HUES6 (cell line): ENCODE measurements at regions not wholly inside any gene's neighbourhood (a gene's known extent, or its start where the extent isn't known, plus 50 kb on each side); places are given as distances from the start of the nearest gene placed in this dataset.

Experiments
- H3K27ac ChIP-seq: 2 replicates; pipeline ENCODE4 v1.7.0; 2013; ENCODE audit warnings: low read depth, mild to moderate bottlenecking, low read length, inconsistent platforms
- H3K27me3 ChIP-seq: 2 replicates; pipeline ENCODE4 v1.6.1; 2013; ENCODE audit warnings: low read length; ENCODE audit not compliant: control insufficient read depth, insufficient read depth
- H3K36me3 ChIP-seq: 2 replicates; pipeline ENCODE4 v1.6.1; 2013; ENCODE audit warnings: low read length; ENCODE audit not compliant: control insufficient read depth, insufficient read depth
- H3K4me1 ChIP-seq: 2 replicates; pipeline ENCODE4 v1.6.1; 2013; ENCODE audit warnings: low read length; ENCODE audit not compliant: control insufficient read depth, insufficient read depth
- H3K4me3 ChIP-seq: 2 replicates; pipeline ENCODE4 v1.5.1; 2013; ENCODE audit warnings: low read depth, low read length
- H3K9ac ChIP-seq: one replicate; pipeline ENCODE4 v1.6.1; 2013; ENCODE audit warnings: mild to moderate bottlenecking, low read length
- H3K9me3 ChIP-seq: 2 replicates; pipeline ENCODE4 v1.6.1; 2013; ENCODE audit warnings: low read depth, low read length; ENCODE audit not compliant: control insufficient read depth, insufficient read depth

DNA sequence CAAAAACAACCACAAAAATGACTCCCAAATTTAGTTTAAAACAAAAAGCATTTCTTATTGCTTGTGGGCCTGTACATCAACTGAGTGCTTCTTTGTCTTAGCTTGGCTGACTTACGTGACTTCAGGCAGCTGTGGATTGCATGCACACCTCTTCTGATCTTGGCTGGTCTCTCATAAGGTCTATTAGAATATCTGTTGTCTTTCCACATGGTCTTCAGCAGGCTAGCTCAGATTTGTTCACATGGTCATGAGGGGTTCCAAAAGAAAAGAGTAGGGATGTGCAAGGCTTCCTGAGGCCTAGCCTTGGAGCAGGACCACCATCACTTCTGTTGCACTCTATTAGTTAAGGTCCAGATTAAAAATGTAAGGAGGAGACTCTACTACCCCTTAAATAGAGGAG lies 120.1 kb downstream of the LRRC70 start:
- H3K4me3 ChIP-seq, result no peak overlapping the region
- no peak overlapping the region for H3K9ac ChIP-seq
- H3K27ac ChIP-seq, result no peak overlapping the region
- no peaks in the 10 kb centered on the region for H3K4me1 ChIP-seq
- no peaks in the 10 kb centered on the region for H3K27me3 ChIP-seq
- H3K36me3 ChIP-seq, result no peaks in the 10 kb centered on the region
- H3K9me3 ChIP-seq, result no peaks in the 10 kb centered on the region

- no peak overlapping the region for H3K9ac ChIP-seq
- H3K27me3 ChIP-seq, result no peaks in the 10 kb centered on the region
- no peaks in the 10 kb centered on the region for H3K36me3 ChIP-seq
- H3K4me3 ChIP-seq, result no peak overlapping the region
- H3K27ac ChIP-seq, result no peak overlapping the region
- 0 out of 2 replicates have a peak, but pooled peaks cover 4% of the 10 kb centered on the region for H3K4me1 ChIP-seq
- no peaks in the 10 kb centered on the region for H3K9me3 ChIP-seq
These were observed 116.7 kb downstream of the LRRC70 start for GRCh38 chr5:62695274-62695673.

DNA sequence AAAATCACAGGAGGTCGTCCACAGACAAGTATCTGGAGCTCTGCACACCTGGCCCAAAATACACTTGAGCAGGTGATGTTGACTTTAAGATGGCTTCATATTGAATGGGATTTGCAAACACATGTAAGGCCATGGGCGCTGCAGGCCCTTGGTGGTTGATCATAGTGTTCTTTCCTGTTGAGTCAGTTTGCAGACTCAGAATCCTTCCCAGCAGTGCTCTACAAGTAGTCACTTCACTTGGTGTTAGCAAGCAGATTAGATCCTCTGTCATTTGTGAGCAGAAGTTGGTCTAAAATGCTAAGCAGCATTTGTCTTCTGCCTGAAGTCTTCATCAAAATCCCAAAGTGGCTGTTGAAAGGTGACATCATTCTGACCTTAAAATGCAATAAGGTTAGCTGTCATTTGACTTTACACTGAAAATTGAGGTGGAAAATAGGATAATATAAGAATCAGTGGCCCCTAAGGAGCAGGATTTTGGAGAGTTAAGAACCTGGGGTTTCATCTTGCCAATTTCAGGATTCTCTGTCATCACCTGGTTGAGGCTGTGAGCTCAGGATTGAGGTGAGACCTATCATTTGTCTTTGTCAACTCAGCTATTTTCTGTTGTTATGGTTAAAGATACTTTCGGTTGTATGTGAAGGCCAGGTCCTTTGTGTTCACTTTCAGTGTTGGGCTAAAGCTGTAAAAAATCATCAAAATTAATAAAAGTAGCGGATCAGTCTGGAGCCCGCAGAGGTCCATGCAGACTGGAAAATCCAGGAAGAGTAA lies 114.5 kb downstream of the LRRC70 start:
- H3K36me3 ChIP-seq, result no peaks in the 10 kb centered on the region
- H3K4me3 ChIP-seq, result no peak overlapping the region
- H3K9me3 ChIP-seq, result no peaks in the 10 kb centered on the region
- H3K4me1 ChIP-seq, result 0 out of 2 replicates have a peak, but pooled peaks cover 6% of the 10 kb centered on the region
- no peak overlapping the region for H3K27ac ChIP-seq
- no peak overlapping the region for H3K9ac ChIP-seq
- no peaks in the 10 kb centered on the region for H3K27me3 ChIP-seq

DNA sequence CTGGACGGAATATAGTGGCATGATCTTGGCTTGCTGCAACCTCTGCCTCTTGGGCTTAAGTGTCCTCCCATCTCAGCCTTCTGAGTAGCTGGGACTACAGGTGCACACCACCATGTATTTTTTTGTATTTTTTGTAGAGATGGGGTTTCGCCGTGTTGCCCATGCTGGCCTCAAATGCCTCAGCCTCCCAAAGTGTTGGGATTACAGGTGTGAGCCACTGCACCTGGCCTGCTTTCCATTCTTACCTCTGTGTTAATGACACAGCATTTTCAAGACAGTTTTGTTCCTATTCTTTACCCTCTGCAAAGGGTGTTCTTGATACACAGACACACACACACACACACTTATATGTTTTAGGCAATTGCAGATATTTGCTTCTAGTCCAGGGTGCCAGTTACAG lies 113.3 kb downstream of the LRRC70 start:
- H3K4me3 ChIP-seq, result no peak overlapping the region
- H3K36me3 ChIP-seq, result no peaks in the 10 kb centered on the region
- no peaks in the 10 kb centered on the region for H3K9me3 ChIP-seq
- 0 out of 2 replicates have a peak, but pooled peaks cover 6% of the 10 kb centered on the region for H3K4me1 ChIP-seq
- H3K27ac ChIP-seq, result no peak overlapping the region
- no peak overlapping the region for H3K9ac ChIP-seq
- no peaks in the 10 kb centered on the region for H3K27me3 ChIP-seq

DNA sequence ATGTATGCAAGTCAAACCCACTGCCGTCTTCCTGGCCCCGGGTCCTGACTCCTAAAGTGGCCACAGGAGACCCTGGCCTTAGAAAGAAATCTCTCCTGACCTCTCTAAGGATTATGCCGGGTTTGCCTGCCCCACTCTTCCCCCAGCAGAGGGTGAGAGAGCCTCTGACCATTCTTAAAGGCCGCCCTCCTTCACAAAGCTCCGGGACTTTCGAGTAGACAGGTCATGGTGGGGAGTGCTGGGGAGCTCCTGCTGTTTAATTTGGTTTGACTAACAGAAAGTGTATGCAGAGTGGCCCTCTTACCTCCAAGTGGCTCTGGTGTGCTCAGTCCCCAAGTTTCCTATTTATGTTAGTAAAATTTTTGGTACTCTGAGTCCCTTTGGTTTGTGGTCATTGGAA lies 111.8 kb downstream of the LRRC70 start:
- Histone ChIP-seq H3K9ac (no peak overlapping the region), H3K27me3 (no peaks in the 10 kb centered on the region), H3K27ac (no peak overlapping the region), H3K9me3 (no peaks in the 10 kb centered on the region), H3K36me3 (no peaks in the 10 kb centered on the region), H3K4me1 (0 out of 2 replicates have a peak, but pooled peaks cover 6% of the 10 kb centered on the region), H3K4me3 (no peak overlapping the region)

DNA sequence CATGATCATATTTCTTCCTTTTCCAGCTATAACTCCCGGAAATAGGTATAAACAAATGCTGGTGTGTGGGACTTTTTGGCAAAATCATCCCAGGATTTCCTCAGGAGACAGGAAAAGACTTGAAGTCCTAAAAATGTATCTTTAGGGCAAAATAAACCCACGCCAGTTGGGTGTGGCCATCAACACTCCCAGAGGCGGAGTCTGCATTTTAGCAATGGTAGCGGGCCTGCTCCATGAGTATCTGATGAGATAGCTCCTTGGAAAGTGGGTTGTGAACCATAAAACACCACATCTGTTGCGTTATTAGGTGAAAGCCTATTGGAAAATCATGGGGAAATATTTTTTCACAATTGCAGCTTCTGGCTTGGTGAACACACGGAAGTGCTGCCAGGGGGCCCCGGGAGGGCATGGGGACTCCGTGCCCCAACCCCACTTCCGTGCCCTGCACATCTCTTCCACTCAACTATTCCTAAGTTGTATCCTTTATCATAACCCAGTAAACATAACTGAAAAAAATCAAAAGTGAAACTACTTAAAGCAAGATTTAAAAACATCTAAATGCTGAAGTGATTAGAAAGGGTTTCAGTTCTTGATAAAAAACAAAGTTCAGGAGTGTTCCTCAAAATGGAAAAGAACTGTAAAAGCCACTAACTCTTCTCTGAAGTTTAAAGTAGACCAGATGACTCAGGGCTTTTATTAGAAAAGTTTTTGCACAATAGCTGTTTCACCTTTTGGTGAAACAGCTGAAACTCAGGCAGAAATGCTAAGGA lies 111.2 kb downstream of the LRRC70 start:
- Histone ChIP-seq H3K27ac (no peak overlapping the region), H3K4me3 (no peak overlapping the region), H3K36me3 (no peaks in the 10 kb centered on the region), H3K9me3 (no peaks in the 10 kb centered on the region), H3K9ac (no peak overlapping the region), H3K4me1 (0 out of 2 replicates have a peak, but pooled peaks cover 6% of the 10 kb centered on the region), H3K27me3 (no peaks in the 10 kb centered on the region)

DNA sequence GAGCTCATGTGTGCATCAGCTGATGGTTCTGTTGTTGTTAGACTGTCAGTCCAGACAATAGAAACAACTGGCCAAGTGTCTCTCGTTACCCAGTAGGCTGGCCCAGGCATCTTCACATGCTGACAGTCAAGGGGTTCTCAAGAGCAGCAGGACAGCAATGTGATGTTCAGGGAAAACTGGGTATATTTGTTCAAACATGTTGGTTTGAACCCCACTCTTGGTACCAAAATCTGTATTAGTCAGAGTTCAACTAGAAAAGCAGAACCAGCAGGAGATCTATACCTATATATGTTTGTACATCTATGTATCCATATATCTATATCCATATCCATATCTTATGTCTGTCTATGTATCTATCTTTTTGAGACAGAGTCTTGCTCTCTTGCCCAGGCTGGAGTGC lies 108.1 kb downstream of the LRRC70 start:
- no peaks in the 10 kb centered on the region for H3K27me3 ChIP-seq
- no peaks in the 10 kb centered on the region for H3K9me3 ChIP-seq
- H3K4me1 ChIP-seq, result 0 out of 2 replicates have a peak, but pooled peaks cover 6% of the 10 kb centered on the region
- H3K36me3 ChIP-seq, result no peaks in the 10 kb centered on the region
- no peak overlapping the region for H3K9ac ChIP-seq
- H3K27ac ChIP-seq, result no peak overlapping the region
- no peak overlapping the region for H3K4me3 ChIP-seq

GRCh38 chr5:62685221-62685620 lies 106.6 kb downstream of the LRRC70 start:
- H3K36me3 ChIP-seq, result no peaks in the 10 kb centered on the region
- H3K27ac ChIP-seq, result no peak overlapping the region
- 0 out of 2 replicates have a peak, but pooled peaks cover 1% of the 10 kb centered on the region for H3K4me1 ChIP-seq
- H3K9ac ChIP-seq, result no peak overlapping the region
- H3K9me3 ChIP-seq, result 0 out of 2 replicates have a peak, but pooled peaks cover 4% of the 10 kb centered on the region
- no peak overlapping the region for H3K4me3 ChIP-seq
- no peaks in the 10 kb centered on the region for H3K27me3 ChIP-seq

DNA sequence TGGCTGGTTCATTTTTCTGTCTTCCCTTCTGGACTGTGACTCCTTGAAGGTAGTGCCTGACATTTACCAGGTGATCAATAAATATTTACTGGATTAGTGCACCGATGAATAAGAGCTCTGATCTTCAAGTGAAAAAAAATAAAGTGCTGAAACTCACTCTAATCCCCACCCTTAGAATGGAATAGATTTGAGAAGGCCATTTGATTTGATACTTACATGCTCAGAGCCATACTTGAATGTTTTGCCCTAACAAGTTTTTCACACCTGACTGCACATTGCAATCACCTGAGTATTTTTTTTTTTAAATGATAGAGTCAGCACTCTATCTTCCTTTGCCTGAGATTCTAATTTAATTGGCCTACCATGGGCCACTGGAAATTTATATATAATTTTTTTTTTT lies 105.7 kb downstream of the LRRC70 start:
- Histone ChIP-seq H3K4me1 (no peaks in the 10 kb centered on the region), H3K4me3 (no peak overlapping the region), H3K9ac (no peak overlapping the region), H3K36me3 (no peaks in the 10 kb centered on the region), H3K27me3 (no peaks in the 10 kb centered on the region), H3K27ac (no peak overlapping the region), H3K9me3 (peaks cover 11% of the 10 kb centered on the region)

DNA sequence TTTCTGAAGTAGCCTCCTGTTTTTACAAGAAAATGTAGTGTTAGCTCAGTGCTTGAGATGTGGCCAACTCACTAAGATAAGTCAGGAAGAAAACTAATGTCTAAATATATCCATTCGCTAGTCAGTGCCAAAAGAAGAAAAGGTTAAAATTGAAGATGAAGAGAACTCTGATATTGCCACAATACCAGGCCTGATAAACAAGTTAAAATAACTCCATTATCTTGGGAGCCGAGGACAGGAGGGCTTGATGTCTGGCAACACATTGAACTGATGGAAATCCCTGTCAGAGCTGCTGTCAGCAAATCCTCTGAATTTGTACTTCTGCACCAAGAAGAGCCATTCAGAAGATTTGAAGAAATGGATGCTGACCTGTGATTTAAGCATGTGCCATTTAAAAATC lies 103.4 kb downstream of the LRRC70 start:
- Histone ChIP-seq H3K36me3 (0 out of 2 replicates have a peak, but pooled peaks cover 4% of the 10 kb centered on the region), H3K9me3 (peaks cover 20% of the 10 kb centered on the region), H3K4me1 (no peaks in the 10 kb centered on the region), H3K27ac (no peak overlapping the region), H3K9ac (no peak overlapping the region), H3K27me3 (no peaks in the 10 kb centered on the region), H3K4me3 (no peak overlapping the region)
